Endodermal cell (in vitro differentiated cells): ENCODE measurements at regions not wholly inside any gene's neighbourhood (a gene's known extent, or its start where the extent isn't known, plus 50 kb on each side); places are given as distances from the start of the nearest gene placed in this dataset.
A peak's percentile ranks its signal among the peaks of the same experiment; 100 is the strongest.

Experiments
- DNase-seq: peaks from one replicate; pipeline ENCODE4 v3.0.0-alpha.2; 2017
- H3K27ac ChIP-seq: 2 replicates; pipeline ENCODE4 v1.5.1; 2013; ENCODE audit warnings: mild to moderate bottlenecking, low read depth, low read length, moderate library complexity
- H3K27me3 ChIP-seq: 2 replicates; pipeline ENCODE4 v1.6.1; 2013; ENCODE audit warnings: mild to moderate bottlenecking, low read length, moderate library complexity; ENCODE audit not compliant: insufficient read depth, control insufficient read depth, poor library complexity, severe bottlenecking
- H3K36me3 ChIP-seq: 2 replicates; pipeline ENCODE4 v1.7.0; 2013; ENCODE audit warnings: mild to moderate bottlenecking, low read length, moderate library complexity; ENCODE audit not compliant: control insufficient read depth, insufficient read depth
- H3K4me1 ChIP-seq: one replicate; pipeline ENCODE4 v1.7.0; 2013; ENCODE audit warnings: low read length; ENCODE audit not compliant: control insufficient read depth, insufficient read depth
- H3K4me3 ChIP-seq: 2 replicates; pipeline ENCODE4 v1.5.1; 2013; ENCODE audit warnings: mild to moderate bottlenecking, low read length, moderate library complexity
- H3K9ac ChIP-seq: 2 replicates; pipeline ENCODE4 v1.6.1; 2013; ENCODE audit warnings: mild to moderate bottlenecking, low read length, moderate library complexity; ENCODE audit not compliant: poor library complexity, severe bottlenecking; ENCODE audit errors: extremely low read depth
- H3K9me3 ChIP-seq: 2 replicates; pipeline ENCODE4 v1.6.1; 2013; ENCODE audit warnings: mild to moderate bottlenecking, low read length, moderate library complexity; ENCODE audit not compliant: control insufficient read depth
- H3K27ac Mint-ChIP-seq: 2 replicates; pipeline ENCODE4 v1.8.0; 2020; ENCODE audit warnings: mixed read lengths
- H3K27me3 Mint-ChIP-seq: 2 replicates; pipeline ENCODE4 v1.8.0; 2021; ENCODE audit warnings: mild to moderate bottlenecking, mixed read lengths; ENCODE audit not compliant: insufficient read depth
- H3K36me3 Mint-ChIP-seq: 2 replicates; pipeline ENCODE4 v1.8.0; 2020; ENCODE audit warnings: low read depth, mixed read lengths
- H3K4me1 Mint-ChIP-seq: 2 replicates; pipeline ENCODE4 v1.8.0; 2020; ENCODE audit warnings: mixed read lengths
- H3K4me3 Mint-ChIP-seq: 2 replicates; pipeline ENCODE4 v1.8.0; 2020; ENCODE audit warnings: mild to moderate bottlenecking, moderate library complexity, mixed read lengths
- H3K9me3 Mint-ChIP-seq: 2 replicates; pipeline ENCODE4 v1.8.0; 2020; ENCODE audit warnings: mild to moderate bottlenecking, mixed read lengths
- WGBS, 2 experiments: methylation state at CpG; one replicate each; pipeline versions ENCODE4 v1.1.5 to v1.1.7; 2013; ENCODE audit warnings: missing lambda C conversion rate in 2 of 2, mixed read lengths in 1 of 2; ENCODE audit not compliant: insufficient coverage in 1 of 2, insufficient read length in 1 of 2; 5-methylcytosine and 5-hydroxymethylcytosine counted together
- TF ChIP-seq, protein P1 (sequence below): fragments of 200-600 bp; sonication (generic); conservative IDR thresholded peaks from 2 replicates; pipeline ENCODE4 v1.5.0; 2021; ENCODE audit warnings: antibody characterized with exemption, mild to moderate bottlenecking

DNA sequence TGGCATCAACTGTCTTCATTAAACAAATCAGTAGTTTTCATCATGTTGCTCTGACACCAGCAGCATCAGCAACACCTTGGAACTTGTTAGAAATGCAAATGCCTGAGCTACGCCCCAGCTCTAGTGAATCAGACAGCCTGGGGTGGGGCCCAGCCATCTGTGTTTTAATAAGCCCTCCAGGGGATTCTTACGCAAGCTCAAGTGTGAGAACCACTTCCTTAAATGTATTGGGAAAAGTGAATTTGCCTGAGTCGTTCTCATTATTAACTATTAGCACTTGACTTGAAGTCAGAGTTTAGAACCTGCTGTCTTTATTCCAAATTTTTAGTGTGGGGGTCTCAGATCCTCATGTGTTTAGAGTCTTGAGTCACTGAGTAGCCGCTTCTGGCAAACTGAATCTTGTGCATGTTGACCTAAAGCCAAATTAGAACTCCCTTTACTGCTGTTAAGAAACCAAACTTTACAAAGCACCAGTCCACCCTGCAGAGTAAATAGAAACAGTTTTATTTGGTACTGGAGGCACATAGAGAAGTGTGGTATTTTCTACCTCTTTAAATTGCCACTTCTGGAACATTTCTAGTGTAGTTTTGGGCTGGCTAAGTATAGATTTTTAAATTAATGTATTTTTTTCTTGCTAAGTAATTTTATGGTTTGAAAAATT lies 137.4 kb upstream of the COX10 start:
- Histone ChIP-seq H3K9me3 (peaks cover 50% of the 10 kb centered on the region), H3K9ac (no peak overlapping the region), H3K27ac (no peak overlapping the region), H3K4me3 (peak overlapping the region; percentile 44), H3K27me3 (no peaks in the 10 kb centered on the region), H3K4me1 (peaks cover 5% of the 10 kb centered on the region), H3K36me3 (no peaks in the 10 kb centered on the region)
- no peak for DNase-seq
- H3K9me3 Mint-ChIP-seq = peaks cover 18% of the 10 kb centered on the region
- no peak overlapping the region for H3K4me3 Mint-ChIP-seq
- H3K27ac Mint-ChIP-seq = no peak overlapping the region
- peaks cover 3% of the 10 kb centered on the region for H3K27me3 Mint-ChIP-seq
- TF ChIP-seq, protein P1, sequence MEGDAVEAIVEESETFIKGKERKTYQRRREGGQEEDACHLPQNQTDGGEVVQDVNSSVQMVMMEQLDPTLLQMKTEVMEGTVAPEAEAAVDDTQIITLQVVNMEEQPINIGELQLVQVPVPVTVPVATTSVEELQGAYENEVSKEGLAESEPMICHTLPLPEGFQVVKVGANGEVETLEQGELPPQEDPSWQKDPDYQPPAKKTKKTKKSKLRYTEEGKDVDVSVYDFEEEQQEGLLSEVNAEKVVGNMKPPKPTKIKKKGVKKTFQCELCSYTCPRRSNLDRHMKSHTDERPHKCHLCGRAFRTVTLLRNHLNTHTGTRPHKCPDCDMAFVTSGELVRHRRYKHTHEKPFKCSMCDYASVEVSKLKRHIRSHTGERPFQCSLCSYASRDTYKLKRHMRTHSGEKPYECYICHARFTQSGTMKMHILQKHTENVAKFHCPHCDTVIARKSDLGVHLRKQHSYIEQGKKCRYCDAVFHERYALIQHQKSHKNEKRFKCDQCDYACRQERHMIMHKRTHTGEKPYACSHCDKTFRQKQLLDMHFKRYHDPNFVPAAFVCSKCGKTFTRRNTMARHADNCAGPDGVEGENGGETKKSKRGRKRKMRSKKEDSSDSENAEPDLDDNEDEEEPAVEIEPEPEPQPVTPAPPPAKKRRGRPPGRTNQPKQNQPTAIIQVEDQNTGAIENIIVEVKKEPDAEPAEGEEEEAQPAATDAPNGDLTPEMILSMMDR = no peak
- no peaks in the 10 kb centered on the region for H3K36me3 Mint-ChIP-seq
- WGBS, 2 experiments = 76 to 100% methylated on average over 1 to 4 of the region's 4 CpGs
- H3K4me1 Mint-ChIP-seq = peaks cover 17% of the 10 kb centered on the region

GRCh38 chr17:13933441-13934276 lies 135.6 kb upstream of the COX10 start:
- Mint-ChIP-seq H3K4me1 (peaks cover 5% of the 10 kb centered on the region), H3K27me3 (peaks cover 3% of the 10 kb centered on the region), H3K36me3 (no peaks in the 10 kb centered on the region), H3K9me3 (peaks cover 18% of the 10 kb centered on the region), H3K27ac (no peak overlapping the region), H3K4me3 (no peak overlapping the region)
- H3K36me3 ChIP-seq = no peaks in the 10 kb centered on the region
- peaks cover 50% of the 10 kb centered on the region for H3K9me3 ChIP-seq
- 67 to 74% methylated on average over 7 to 8 of the region's 8 CpGs for WGBS, 2 experiments
- H3K4me3 ChIP-seq = peak overlapping the region; percentile 16
- H3K27ac ChIP-seq = no peak overlapping the region
- no peak for DNase-seq
- no peak overlapping the region for H3K9ac ChIP-seq
- peaks cover 5% of the 10 kb centered on the region for H3K4me1 ChIP-seq
- H3K27me3 ChIP-seq = no peaks in the 10 kb centered on the region
- TF ChIP-seq, protein P1 = no peak

- H3K27ac Mint-ChIP-seq = no peak overlapping the region
- DNase-seq = no peak
- WGBS, 2 experiments = 40 to 50% methylated on average over 1 of the region's 1 CpG
- H3K4me1 Mint-ChIP-seq = no peaks in the 10 kb centered on the region
- Histone ChIP-seq H3K4me1 (no peaks in the 10 kb centered on the region), H3K27me3 (no peaks in the 10 kb centered on the region), H3K27ac (no peak overlapping the region), H3K36me3 (no peaks in the 10 kb centered on the region), H3K9ac (no peak overlapping the region), H3K9me3 (peaks cover 24% of the 10 kb centered on the region), H3K4me3 (no peak overlapping the region)
- peaks cover 16% of the 10 kb centered on the region for H3K9me3 Mint-ChIP-seq
- H3K4me3 Mint-ChIP-seq = no peak overlapping the region
- no peaks in the 10 kb centered on the region for H3K36me3 Mint-ChIP-seq
- TF ChIP-seq, protein P1 = peak; percentile 41
- no peaks in the 10 kb centered on the region for H3K27me3 Mint-ChIP-seq
Observed at GRCh38 chr17:13939222-13939621, 130.1 kb upstream of the COX10 start.
